Prostate gland (tissue), 2 donors: ENCODE measurements at regions not wholly inside any gene's neighbourhood (a gene's known extent, or its start where the extent isn't known, plus 50 kb on each side); places are given as distances from the start of the nearest gene placed in this dataset.

Experiments used
- CTCF ChIP-seq, 4 experiments: fragments of 200-600 bp in 2 of 4; fragments of 450-650 bp in 2 of 4; sonication (generic) in 2 of 4; IDR thresholded peaks; 1 replicate in 3 of 4; 2 replicates in 1 of 4; pipeline ENCODE4 v1.5.1; 2016 to 2019; ENCODE audit warnings: antibody characterized with exemption in 4 of 4, mild to moderate bottlenecking in 2 of 4, moderate library complexity in 2 of 4
- POLR2A ChIP-seq: fragments of 450-650 bp; IDR thresholded peaks from one replicate; pipeline ENCODE4 v1.6.1; 2016; ENCODE audit warnings: antibody characterized with exemption, mild to moderate bottlenecking
- POLR2AphosphoS5 ChIP-seq: sonication (generic); formaldehyde crosslinking; IDR thresholded peaks from one replicate; pipeline ENCODE4 v1.6.1; 2017; ENCODE audit warnings: antibody characterized with exemption

GRCh38 chr2:6067806-6068205 lies 375.6 kb downstream of the SOX11 start:
- TF ChIP-seq POLR2AphosphoS5: no peak
- TF ChIP-seq CTCF (IDR thresholded peaks at IDR 0.05): no peak
- no peak for TF ChIP-seq POLR2A
